22Rv1 (cell line): ENCODE measurements at regions not wholly inside any gene's neighbourhood (a gene's known extent, or its start where the extent isn't known, plus 50 kb on each side); places are given as distances from the start of the nearest gene placed in this dataset.

ENCODE experiments used
- H3K27ac ChIP-seq: fragments of 450-650 bp; 2 replicates; pipeline ENCODE4 v1.5.1; 2017
- ZFX ChIP-seq: fragments of 450-650 bp; IDR thresholded peaks from 2 replicates; pipeline ENCODE4 v1.6.1; 2017; ENCODE audit warnings: antibody characterized with exemption, borderline replicate concordance
- TF ChIP-seq, protein P1 (sequence below): fragments of 450-650 bp; IDR thresholded peaks from 2 replicates; pipeline ENCODE4 v1.5.1; 2017; ENCODE audit warnings: mild to moderate bottlenecking

- H3K27ac ChIP-seq = no peak overlapping the region
- TF ChIP-seq ZFX = no peak
- TF ChIP-seq, protein P1, sequence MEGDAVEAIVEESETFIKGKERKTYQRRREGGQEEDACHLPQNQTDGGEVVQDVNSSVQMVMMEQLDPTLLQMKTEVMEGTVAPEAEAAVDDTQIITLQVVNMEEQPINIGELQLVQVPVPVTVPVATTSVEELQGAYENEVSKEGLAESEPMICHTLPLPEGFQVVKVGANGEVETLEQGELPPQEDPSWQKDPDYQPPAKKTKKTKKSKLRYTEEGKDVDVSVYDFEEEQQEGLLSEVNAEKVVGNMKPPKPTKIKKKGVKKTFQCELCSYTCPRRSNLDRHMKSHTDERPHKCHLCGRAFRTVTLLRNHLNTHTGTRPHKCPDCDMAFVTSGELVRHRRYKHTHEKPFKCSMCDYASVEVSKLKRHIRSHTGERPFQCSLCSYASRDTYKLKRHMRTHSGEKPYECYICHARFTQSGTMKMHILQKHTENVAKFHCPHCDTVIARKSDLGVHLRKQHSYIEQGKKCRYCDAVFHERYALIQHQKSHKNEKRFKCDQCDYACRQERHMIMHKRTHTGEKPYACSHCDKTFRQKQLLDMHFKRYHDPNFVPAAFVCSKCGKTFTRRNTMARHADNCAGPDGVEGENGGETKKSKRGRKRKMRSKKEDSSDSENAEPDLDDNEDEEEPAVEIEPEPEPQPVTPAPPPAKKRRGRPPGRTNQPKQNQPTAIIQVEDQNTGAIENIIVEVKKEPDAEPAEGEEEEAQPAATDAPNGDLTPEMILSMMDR = no peak
Observed at GRCh38 chr17:63349478-63350000, 96.6 kb downstream of the CYB561 start.

DNA sequence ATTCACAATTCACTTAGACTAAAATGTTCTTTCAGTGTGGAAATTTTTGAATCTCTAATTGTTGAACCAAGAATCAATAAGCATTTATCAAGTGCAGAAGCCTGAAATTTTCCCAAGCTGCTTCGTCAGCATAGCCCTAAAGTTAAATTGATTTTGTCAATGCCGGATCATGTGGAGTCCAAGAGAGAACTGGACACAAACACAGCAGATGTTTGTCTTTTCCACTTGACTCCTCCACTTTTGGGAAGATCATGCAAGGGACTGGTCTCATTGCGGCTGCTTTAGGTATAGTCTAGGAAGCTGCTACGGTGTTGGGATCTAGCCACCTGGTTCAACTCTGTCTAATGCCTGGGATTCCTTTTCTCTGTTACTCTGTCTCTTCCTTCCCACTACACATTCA, 95.7 kb downstream of the CYB561 start:
- TF ChIP-seq ZFX = no peak
- TF ChIP-seq, protein P1 = no peak
- H3K27ac ChIP-seq = no peak overlapping the region

- no peak overlapping the region for H3K27ac ChIP-seq
- TF ChIP-seq ZFX = no peak
- TF ChIP-seq, protein P1 = no peak
Observed at GRCh38 chr17:63354256-63354655, 91.8 kb downstream of the CYB561 start.

DNA sequence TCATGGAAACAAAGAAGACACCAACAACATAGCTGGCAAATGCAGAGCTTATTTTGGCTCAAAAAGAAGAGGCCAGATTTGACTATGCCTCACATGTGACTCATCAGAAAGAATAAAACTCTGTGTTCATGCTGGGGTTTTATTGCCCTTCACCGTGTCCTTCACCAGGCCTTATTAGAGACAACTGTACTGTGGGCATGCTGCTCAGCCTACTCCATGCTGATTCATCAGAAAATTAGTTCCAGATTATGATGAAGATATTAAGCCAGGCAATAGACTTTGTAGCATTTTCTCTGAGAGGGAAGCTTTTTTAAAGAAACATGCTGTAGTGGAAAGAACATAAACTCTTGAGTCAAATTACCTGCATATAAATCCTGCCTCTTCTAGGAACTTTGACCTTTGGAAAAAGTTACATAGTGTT, 89.8 kb downstream of the CYB561 start:
- H3K27ac ChIP-seq = no peak overlapping the region
- TF ChIP-seq ZFX = no peak
- TF ChIP-seq, protein P1 = no peak

- TF ChIP-seq, protein P1 = no peak
- TF ChIP-seq ZFX = no peak
- no peak overlapping the region for H3K27ac ChIP-seq
Observed at GRCh38 chr17:63358111-63358839, 87.8 kb downstream of the CYB561 start.

GRCh38 chr17:63358956-63359355, 87.2 kb downstream of the CYB561 start:
- TF ChIP-seq ZFX = no peak
- TF ChIP-seq, protein P1 = no peak
- H3K27ac ChIP-seq = no peak overlapping the region

DNA sequence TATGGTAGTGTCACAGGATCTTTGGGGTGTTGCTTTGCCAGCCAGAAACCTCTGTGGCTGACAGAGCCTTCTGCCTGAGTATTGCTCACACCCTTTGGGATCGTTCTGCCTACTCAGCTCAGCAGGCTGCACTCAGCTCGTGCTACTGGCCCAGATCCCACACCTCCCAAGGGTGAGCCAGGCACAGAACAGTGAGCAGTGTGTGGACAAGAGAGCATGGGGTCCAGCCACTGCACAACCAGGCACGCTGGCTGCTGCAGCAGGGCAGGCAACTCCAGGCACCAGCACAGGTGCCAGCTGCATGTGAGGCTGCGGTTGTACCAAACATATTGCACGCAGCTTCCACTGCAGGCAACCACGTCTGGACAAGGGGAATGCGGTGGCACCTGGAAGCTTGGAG, 84.9 kb downstream of the CYB561 start:
- TF ChIP-seq ZFX = no peak
- TF ChIP-seq, protein P1 = no peak
- no peak overlapping the region for H3K27ac ChIP-seq
